Ishikawa (cell line): ENCODE measurements at regions not wholly inside any gene's neighbourhood (a gene's known extent, or its start where the extent isn't known, plus 50 kb on each side); places are given as distances from the start of the nearest gene placed in this dataset.

Experiments
- CEBPB ChIP-seq: IDR thresholded peaks from 2 replicates; pipeline ENCODE4 v1.6.1; 2012
- CREB1 ChIP-seq: IDR thresholded peaks from 2 replicates; pipeline ENCODE4 v1.6.1; 2012; ENCODE audit warnings: low read depth
- EGR1 ChIP-seq: IDR thresholded peaks from 2 replicates; pipeline ENCODE4 v1.6.1; 2012
- EP300 ChIP-seq: IDR thresholded peaks from 2 replicates; pipeline ENCODE4 v1.6.1; 2012; ENCODE audit warnings: borderline replicate concordance
- FOXM1 ChIP-seq: IDR thresholded peaks from 2 replicates; pipeline ENCODE4 v1.6.1; 2012; ENCODE audit warnings: low read depth, borderline replicate concordance
- NFIC ChIP-seq: IDR thresholded peaks from 2 replicates; pipeline ENCODE4 v1.6.1; 2012
- RAD21 ChIP-seq: IDR thresholded peaks from 2 replicates; pipeline ENCODE4 v1.6.1; 2012; ENCODE audit warnings: low read depth
- TAF1 ChIP-seq: IDR thresholded peaks from 2 replicates; pipeline ENCODE4 v1.6.1; 2012; ENCODE audit warnings: low read depth, mild to moderate bottlenecking
- TCF12 ChIP-seq: IDR thresholded peaks from 2 replicates; pipeline ENCODE4 v1.6.1; 2012; ENCODE audit warnings: low read depth
- TEAD4 ChIP-seq: IDR thresholded peaks from 2 replicates; pipeline ENCODE4 v1.6.1; 2012
- YY1 ChIP-seq: IDR thresholded peaks from 2 replicates; pipeline ENCODE4 v1.6.1; 2012; ENCODE audit warnings: low read depth
- ZBTB7A ChIP-seq: IDR thresholded peaks from 2 replicates; pipeline ENCODE4 v1.6.1; 2012; ENCODE audit warnings: low read depth
- TF ChIP-seq, protein P1 (sequence below): IDR thresholded peaks from 2 replicates; pipeline ENCODE4 v1.6.1; 2012
- TF ChIP-seq, protein P2 (sequence below): IDR thresholded peaks from 2 replicates; pipeline ENCODE4 v1.6.1; 2012
- TF ChIP-seq, protein P3 (sequence below): IDR thresholded peaks from 2 replicates; pipeline ENCODE4 v1.6.1; 2012; ENCODE audit warnings: low read depth, mild to moderate bottlenecking

DNA sequence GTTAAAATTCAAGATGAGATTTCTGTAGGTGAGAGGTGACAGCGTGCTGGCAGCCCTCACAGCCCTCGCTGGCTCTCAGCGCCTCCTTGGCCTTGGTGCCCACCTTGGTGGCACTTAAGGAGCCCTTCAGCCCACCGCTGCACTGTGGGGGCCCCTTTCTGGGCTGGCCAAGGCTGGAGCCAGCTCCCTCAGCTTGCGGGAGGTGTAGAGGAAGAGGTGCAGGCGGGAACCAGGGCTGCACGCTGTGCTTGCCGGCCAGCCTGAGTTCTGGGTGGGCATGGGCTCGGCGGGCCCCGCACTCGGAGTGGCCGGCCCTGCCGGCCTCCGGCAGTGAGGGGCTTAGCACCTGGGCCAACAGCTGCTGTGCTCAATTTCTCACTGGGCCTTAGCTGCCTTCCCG lies 320.0 kb upstream of the VWC2 start:
- TF ChIP-seq EP300 (no peak), TEAD4 (no peak), CREB1 (no peak), NFIC (no peak), YY1 (no peak), RAD21 (no peak), ZBTB7A (no peak), TCF12 (no peak), CEBPB (no peak), EGR1 (no peak)

DNA sequence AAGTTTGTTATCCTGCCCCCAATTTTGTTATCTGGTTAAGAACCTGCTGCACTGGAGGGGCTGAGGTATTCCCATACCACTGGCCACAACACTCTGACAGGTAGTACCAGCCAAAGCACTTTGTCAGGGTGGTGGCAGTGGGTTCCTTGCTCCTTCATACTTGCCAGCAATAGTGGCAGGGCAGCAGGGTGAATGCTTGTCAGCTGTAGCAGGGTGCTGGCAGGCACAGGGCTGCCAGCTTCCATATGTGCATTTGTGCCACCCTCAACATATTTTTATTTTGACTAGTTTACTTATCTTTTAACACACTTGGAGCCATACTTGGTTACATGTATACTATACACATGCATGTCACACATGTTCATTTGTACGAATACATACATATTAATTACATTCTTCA lies 294.0 kb upstream of the VWC2 start:
- TF ChIP-seq CEBPB (no peak), EGR1 (no peak), EP300 (no peak), NFIC (no peak), CREB1 (no peak), RAD21 (no peak), TCF12 (no peak), FOXM1 (no peak), TAF1 (no peak), YY1 (no peak), TEAD4 (no peak), ZBTB7A (no peak)
- TF ChIP-seq, protein P1, sequence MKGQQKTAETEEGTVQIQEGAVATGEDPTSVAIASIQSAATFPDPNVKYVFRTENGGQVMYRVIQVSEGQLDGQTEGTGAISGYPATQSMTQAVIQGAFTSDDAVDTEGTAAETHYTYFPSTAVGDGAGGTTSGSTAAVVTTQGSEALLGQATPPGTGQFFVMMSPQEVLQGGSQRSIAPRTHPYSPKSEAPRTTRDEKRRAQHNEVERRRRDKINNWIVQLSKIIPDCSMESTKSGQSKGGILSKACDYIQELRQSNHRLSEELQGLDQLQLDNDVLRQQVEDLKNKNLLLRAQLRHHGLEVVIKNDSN = no peak
- TF ChIP-seq, protein P2, sequence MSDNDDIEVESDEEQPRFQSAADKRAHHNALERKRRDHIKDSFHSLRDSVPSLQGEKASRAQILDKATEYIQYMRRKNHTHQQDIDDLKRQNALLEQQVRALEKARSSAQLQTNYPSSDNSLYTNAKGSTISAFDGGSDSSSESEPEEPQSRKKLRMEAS = no peak
- TF ChIP-seq, protein P3, sequence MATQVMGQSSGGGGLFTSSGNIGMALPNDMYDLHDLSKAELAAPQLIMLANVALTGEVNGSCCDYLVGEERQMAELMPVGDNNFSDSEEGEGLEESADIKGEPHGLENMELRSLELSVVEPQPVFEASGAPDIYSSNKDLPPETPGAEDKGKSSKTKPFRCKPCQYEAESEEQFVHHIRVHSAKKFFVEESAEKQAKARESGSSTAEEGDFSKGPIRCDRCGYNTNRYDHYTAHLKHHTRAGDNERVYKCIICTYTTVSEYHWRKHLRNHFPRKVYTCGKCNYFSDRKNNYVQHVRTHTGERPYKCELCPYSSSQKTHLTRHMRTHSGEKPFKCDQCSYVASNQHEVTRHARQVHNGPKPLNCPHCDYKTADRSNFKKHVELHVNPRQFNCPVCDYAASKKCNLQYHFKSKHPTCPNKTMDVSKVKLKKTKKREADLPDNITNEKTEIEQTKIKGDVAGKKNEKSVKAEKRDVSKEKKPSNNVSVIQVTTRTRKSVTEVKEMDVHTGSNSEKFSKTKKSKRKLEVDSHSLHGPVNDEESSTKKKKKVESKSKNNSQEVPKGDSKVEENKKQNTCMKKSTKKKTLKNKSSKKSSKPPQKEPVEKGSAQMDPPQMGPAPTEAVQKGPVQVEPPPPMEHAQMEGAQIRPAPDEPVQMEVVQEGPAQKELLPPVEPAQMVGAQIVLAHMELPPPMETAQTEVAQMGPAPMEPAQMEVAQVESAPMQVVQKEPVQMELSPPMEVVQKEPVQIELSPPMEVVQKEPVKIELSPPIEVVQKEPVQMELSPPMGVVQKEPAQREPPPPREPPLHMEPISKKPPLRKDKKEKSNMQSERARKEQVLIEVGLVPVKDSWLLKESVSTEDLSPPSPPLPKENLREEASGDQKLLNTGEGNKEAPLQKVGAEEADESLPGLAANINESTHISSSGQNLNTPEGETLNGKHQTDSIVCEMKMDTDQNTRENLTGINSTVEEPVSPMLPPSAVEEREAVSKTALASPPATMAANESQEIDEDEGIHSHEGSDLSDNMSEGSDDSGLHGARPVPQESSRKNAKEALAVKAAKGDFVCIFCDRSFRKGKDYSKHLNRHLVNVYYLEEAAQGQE = no peak

DNA sequence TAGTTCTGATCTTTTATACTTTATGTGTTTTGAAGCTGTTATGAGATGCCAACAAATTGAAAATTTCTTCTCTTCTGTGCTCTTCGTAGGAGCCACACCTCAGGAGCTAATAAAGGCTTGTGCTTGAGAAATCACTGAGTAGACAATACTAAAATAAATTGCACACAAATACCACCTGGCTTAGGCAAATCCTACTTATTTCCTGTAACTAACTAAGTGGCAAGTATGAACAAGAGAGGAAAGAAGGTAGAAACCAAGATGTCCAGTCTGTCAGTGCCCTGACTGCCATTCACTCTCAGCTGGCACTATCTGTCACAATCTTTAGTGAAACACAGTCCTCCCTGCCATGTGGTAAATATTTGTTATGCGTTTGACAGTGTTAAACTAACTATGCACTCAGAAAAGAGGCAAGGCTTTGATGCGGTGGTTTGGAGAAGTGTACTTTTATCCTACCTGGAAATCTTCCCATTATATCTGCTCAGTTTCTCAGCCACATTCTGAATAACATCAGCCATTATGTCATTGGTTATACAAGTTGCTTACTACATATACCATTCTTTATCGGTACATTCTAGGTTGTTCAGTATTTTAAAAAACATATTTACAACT lies 293.4 kb upstream of the VWC2 start:
- TF ChIP-seq TCF12 (no peak), CEBPB (no peak), EGR1 (no peak), EP300 (no peak), TEAD4 (no peak), CREB1 (no peak), TAF1 (no peak), RAD21 (no peak), FOXM1 (no peak)
- TF ChIP-seq, protein P1 = no peak

DNA sequence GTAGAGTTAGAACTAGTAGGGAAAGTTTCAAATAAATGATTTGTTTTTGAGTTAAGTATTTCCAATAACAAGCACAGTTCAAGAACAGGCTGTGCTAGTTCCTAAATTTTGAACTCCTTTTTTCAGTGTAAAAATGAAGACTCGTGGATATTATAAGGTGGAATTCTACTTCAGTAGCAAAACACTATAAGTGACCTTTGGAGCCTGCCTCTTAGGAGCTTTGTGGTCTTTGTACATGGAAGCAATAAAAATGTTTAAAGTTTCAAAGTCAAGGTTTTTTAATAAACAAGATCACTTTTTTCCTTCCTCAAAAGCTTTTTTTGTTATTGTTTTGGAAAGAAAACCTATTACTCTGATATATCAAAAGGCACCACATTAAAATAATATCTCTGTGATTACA lies 292.4 kb upstream of the VWC2 start:
- TF ChIP-seq CREB1 (no peak), TCF12 (no peak), TEAD4 (no peak), ZBTB7A (no peak), RAD21 (no peak), CEBPB (no peak), EGR1 (no peak), YY1 (no peak), FOXM1 (no peak), NFIC (no peak), EP300 (no peak), TAF1 (no peak)
- TF ChIP-seq, protein P3 = no peak
- TF ChIP-seq, protein P2 = no peak
- TF ChIP-seq, protein P1 = no peak

DNA sequence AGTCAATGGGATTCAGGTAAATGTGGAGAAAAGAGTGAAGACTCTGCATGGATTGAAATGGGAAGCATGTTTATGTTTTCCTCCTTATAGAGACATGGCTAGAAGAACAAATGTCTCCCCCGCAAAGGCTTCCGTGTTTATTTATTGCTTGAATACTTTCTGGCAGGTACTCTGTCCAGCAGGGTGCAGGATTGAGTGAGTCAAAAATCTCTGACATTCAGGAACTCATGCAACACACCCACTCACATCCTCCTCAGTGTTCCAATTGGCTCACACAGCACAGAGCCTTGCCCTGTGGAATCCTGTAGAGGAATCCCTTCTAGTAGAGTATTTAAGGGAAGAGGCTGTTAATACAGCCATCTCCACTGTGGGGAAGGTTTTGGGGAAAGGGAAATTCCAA lies 290.3 kb upstream of the VWC2 start:
- TF ChIP-seq TAF1 (no peak), EP300 (no peak), ZBTB7A (no peak), NFIC (no peak), TCF12 (no peak), TEAD4 (no peak), EGR1 (no peak)
- TF ChIP-seq, protein P3 = no peak
- TF ChIP-seq, protein P2 = no peak
